GM12878 (cell line): ENCODE measurements at regions not wholly inside any gene's neighbourhood (a gene's known extent, or its start where the extent isn't known, plus 50 kb on each side); places are given as distances from the start of the nearest gene placed in this dataset.

Source experiments
- ATAC-seq: fragments of 200-7000 bp; cut with Tn5 transposase; 3 replicates; pipeline ENCODE4 v1.9.1; 2020; ENCODE audit warnings: mild to moderate bottlenecking, moderate library complexity
- BruUV-seq: library from RNA; stranded (reverse); fragments of 400-500 nt; replicated peaks from 2 replicates; lab custom pipeline; 2021; lab: Mats Ljungman, UMichigan
- CTCF ChIA-PET: fragments of 300-600 bp; sonication (Branson Sonifier 250); formaldehyde crosslinking; extraction: SDS; loops from one replicate; lab custom pipeline; 2021; ENCODE audit warnings: inconsistent platforms; lab: Yijun Ruan, JAX
- POLR2A ChIA-PET: fragments of 350-600 bp; formaldehyde crosslinking; extraction: SDS; loops from one replicate; lab custom pipeline; 2021; ENCODE audit warnings: inconsistent platforms; lab: Charles Lee
- RAD21 ChIA-PET: fragments of 300-600 bp; sonication (Branson Sonifier 250); formaldehyde crosslinking; loops from one replicate; lab custom pipeline; 2023; ENCODE audit warnings: antibody characterized with exemption; ENCODE audit not compliant: unreplicated experiment; lab: Charles Lee
- SMC1A ChIA-PET: fragments of 300-600 bp; sonication (Branson Sonifier 250); formaldehyde crosslinking; loops from one replicate; lab custom pipeline; 2023; ENCODE audit not compliant: unreplicated experiment, uncharacterized antibody; lab: Charles Lee
- DNase-seq: peaks from one replicate; pipeline ENCODE4 v3.0.0-alpha.2; 2011; ENCODE audit warnings: low read depth, low spot score
- FAIRE-seq: peaks from 3 replicates; lab custom pipeline; 2011; peaks lifted over from hg19 to GRCh38; lab: Jason Lieb, UNC
- H2AFZ ChIP-seq: 2 replicates; pipeline ENCODE4 v1.6.0; 2011; ENCODE audit warnings: low read depth, low read length, control low read depth; ENCODE audit not compliant: control insufficient read depth
- H3K27ac ChIP-seq: 2 replicates; pipeline ENCODE4 v1.5.1; 2011; ENCODE audit warnings: control low read depth; ENCODE audit not compliant: control insufficient read depth, insufficient read depth
- H3K27me3 ChIP-seq, 2 experiments: replicated peaks in 1 of 2; 2 replicates each; pipeline versions ENCODE4 v1.6.0 to v1.6.1; 2011; ENCODE audit warnings: low read length in 1 of 2; ENCODE audit not compliant: control insufficient read depth in 2 of 2, insufficient read depth in 2 of 2
- H3K36me3 ChIP-seq, 2 experiments: 2 replicates each; pipeline ENCODE4 v1.5.1; 2011; ENCODE audit warnings: low read length in 1 of 2; ENCODE audit not compliant: control insufficient read depth in 2 of 2, insufficient read depth in 2 of 2
- H3K4me1 ChIP-seq: 2 replicates; pipeline ENCODE4 v1.6.1; 2011; ENCODE audit warnings: mild to moderate bottlenecking, low read length, moderate library complexity, mixed read lengths; ENCODE audit not compliant: control insufficient read depth, insufficient read depth
- H3K4me2 ChIP-seq: 2 replicates; pipeline ENCODE4 v1.6.0; 2011; ENCODE audit warnings: control low read depth; ENCODE audit not compliant: control insufficient read depth, insufficient read depth
- H3K4me3 ChIP-seq: fragments of 200-600 bp; sonication (generic); 2 replicates; pipeline ENCODE4 v1.5.1; 2016
- H3K79me2 ChIP-seq: 2 replicates; pipeline ENCODE4 v1.6.0; 2011; ENCODE audit warnings: low read length; ENCODE audit not compliant: control insufficient read depth, insufficient read depth
- H3K9ac ChIP-seq: 2 replicates; pipeline ENCODE4 v1.8.0; 2011; ENCODE audit warnings: low read length, control low read depth, mixed read lengths; ENCODE audit not compliant: control insufficient read depth, insufficient read depth
- H3K9me3 ChIP-seq: replicated peaks from 3 replicates; pipeline ENCODE4 v1.5.1; 2011; ENCODE audit warnings: mild to moderate bottlenecking, low read length; ENCODE audit not compliant: control insufficient read depth, insufficient read depth
- H4K20me1 ChIP-seq: 2 replicates; pipeline ENCODE4 v1.6.0; 2011; ENCODE audit not compliant: control insufficient read depth, insufficient read depth
- CTCF ChIP-seq, 3 experiments: IDR thresholded peaks in 2 of 3; conservative IDR thresholded peaks in 1 of 3; 2 replicates each; pipeline ENCODE4 v1.5.1; 2011; ENCODE audit warnings: low read depth in 3 of 3, low read length in 3 of 3, mild to moderate bottlenecking in 3 of 3, control low read depth in 2 of 3, moderate library complexity in 2 of 3, inconsistent platforms in 1 of 3, mixed read lengths in 1 of 3; ENCODE audit not compliant: control insufficient read depth in 2 of 3, insufficient read depth in 1 of 3; ENCODE audit errors: extremely low read depth in 1 of 3
- E2F4 ChIP-seq: IDR thresholded peaks from 2 replicates; pipeline ENCODE4 v1.6.1; 2012; ENCODE audit warnings: low read depth, low read length, improper control_type of control experiment
- ELK1 ChIP-seq: IDR thresholded peaks from 2 replicates; pipeline ENCODE4 v1.6.1; 2012; ENCODE audit warnings: low read depth, low read length, improper control_type of control experiment
- EZH2 ChIP-seq: IDR thresholded peaks from 2 replicates; pipeline ENCODE4 v1.6.1; 2012; ENCODE audit warnings: low read depth, mild to moderate bottlenecking, control low read depth, inconsistent platforms, low read length, borderline replicate concordance; ENCODE audit not compliant: control insufficient read depth
- WGBS: methylation state at CpG from one replicate; pipeline ENCODE4 v1.1.6; 2016; ENCODE audit warnings: low lambda C conversion rate; ENCODE audit not compliant: insufficient replicate concordance, insufficient coverage; ENCODE audit errors: missing lambda C conversion rate; 5-methylcytosine and 5-hydroxymethylcytosine counted together
- in situ Hi-C: fragments of 300-500 bp; cut with MboI; formaldehyde crosslinking; loops from 9 replicates; pipeline ENCODE4 v1.14.3; 2018; ENCODE audit warnings: mixed read lengths
- intact Hi-C: fragments of 100-400 bp; cut with micrococcal nuclease; formaldehyde crosslinking; loops from one replicate; pipeline ENCODE4 v1.14.2; 2022; ENCODE audit not compliant: unreplicated experiment

GRCh38 chr14:104369208-104369607 lies 210.4 kb upstream of the C14orf180 start (continued):
- TF ChIP-seq E2F4 (no peak), EZH2 (no peak)

GRCh38 chr14:104370256-104370870 lies 209.2 kb upstream of the C14orf180 start:
- FAIRE-seq: no peak
- WGBS: 48% methylated on average over 19 of the region's 22 CpGs
- Histone ChIP-seq H3K27ac (no peak overlapping the region), H3K9me3 (no peaks in the 10 kb centered on the region), H3K4me1 (no peaks in the 10 kb centered on the region), H4K20me1 (no peaks in the 10 kb centered on the region), H3K79me2 (no peaks in the 10 kb centered on the region), H3K4me3 (no peak overlapping the region), H3K4me2 (no peak overlapping the region), H3K27me3 (no peaks in the 10 kb centered on the region; a peak in 2 of 4 replicates), H3K36me3 (no peaks in the 10 kb centered on the region), H3K9ac (no peak overlapping the region), H2AFZ (no peak overlapping the region)
- SMC1A ChIA-PET: no interaction called here
- RAD21 ChIA-PET: no interaction called here
- BruUV-seq: no TSS peak
- ATAC-seq: peak; percentile 49; the same call in 2 of the 3 replicates
- intact Hi-C loops (no loop called here), in situ Hi-C loops (no loop called here)
- DNase-seq: no peak
- CTCF ChIA-PET: no interaction called here
- TF ChIP-seq CTCF (IDR thresholded peaks at IDR 0.05 in 2 of 3, conservative IDR thresholded peaks at IDR 0.05 in 1 of 3; ENCODE audit: control insufficient read depth in 2 of 3, extremely low read depth in 1 of 3, insufficient read depth in 1 of 3, low read depth in 3 of 3, low read length in 3 of 3) (peak in 2 of 3 experiments; percentile 7 to 27; a peak in 1 of 6 replicates), ELK1 (no peak)
- POLR2A ChIA-PET: no interaction called here
